Effector memory CD4-positive, alpha-beta T cell (primary cell): ENCODE measurements at regions not wholly inside any gene's neighbourhood (a gene's known extent, or its start where the extent isn't known, plus 50 kb on each side); places are given as distances from the start of the nearest gene placed in this dataset.

Experiments used
- DNase-seq, 3 donors: peaks; one replicate each; pipeline ENCODE4 v3.0.0-alpha.2; 2020
- H3K27ac ChIP-seq: 2 replicates; pipeline ENCODE4 v1.7.0; 2013; ENCODE audit warnings: mild to moderate bottlenecking, low read length, moderate library complexity; ENCODE audit not compliant: insufficient read depth, poor library complexity, severe bottlenecking
- H3K27me3 ChIP-seq: replicated peaks from 2 replicates; pipeline ENCODE4 v1.7.0; 2013; ENCODE audit warnings: mild to moderate bottlenecking, low read length; ENCODE audit not compliant: insufficient read depth, control insufficient read depth, poor library complexity, severe bottlenecking
- H3K36me3 ChIP-seq: 2 replicates; pipeline ENCODE4 v1.7.0; 2013; ENCODE audit warnings: mild to moderate bottlenecking, low read length, moderate library complexity; ENCODE audit not compliant: control insufficient read depth, insufficient read depth
- H3K4me1 ChIP-seq: 2 replicates; pipeline ENCODE4 v1.7.0; 2013; ENCODE audit warnings: low read length, mild to moderate bottlenecking; ENCODE audit not compliant: control insufficient read depth, insufficient read depth, poor library complexity, severe bottlenecking
- H3K4me3 ChIP-seq: 2 replicates; pipeline ENCODE4 v1.7.0; 2013; ENCODE audit warnings: low read length, low read depth, mild to moderate bottlenecking; ENCODE audit not compliant: insufficient read depth, poor library complexity, severe bottlenecking
- H3K9me3 ChIP-seq: 2 replicates; pipeline ENCODE4 v1.7.0; 2013; ENCODE audit warnings: mild to moderate bottlenecking, low read length, moderate library complexity; ENCODE audit not compliant: control insufficient read depth

- Histone ChIP-seq H3K27ac (no peak overlapping the region), H3K4me1 (no peaks in the 10 kb centered on the region), H3K4me3 (no peak overlapping the region), H3K9me3 (no peaks in the 10 kb centered on the region), H3K27me3 (no peaks in the 10 kb centered on the region), H3K36me3 (no peaks in the 10 kb centered on the region)
- DNase-seq = no peak
These were observed 194.6 kb downstream of the CYRIA start for GRCh38 chr2:16470936-16471490.

GRCh38 chr2:16466821-16467151, 198.8 kb downstream of the CYRIA start:
- Histone ChIP-seq H3K36me3 (no peaks in the 10 kb centered on the region), H3K27ac (no peak overlapping the region), H3K9me3 (no peaks in the 10 kb centered on the region), H3K4me3 (no peak overlapping the region), H3K27me3 (no peaks in the 10 kb centered on the region), H3K4me1 (no peaks in the 10 kb centered on the region)
- no peak for DNase-seq

GRCh38 chr2:16466133-16466820, 199.4 kb downstream of the CYRIA start:
- no peak for DNase-seq
- H3K4me3 ChIP-seq = no peak overlapping the region
- no peaks in the 10 kb centered on the region for H3K27me3 ChIP-seq
- no peaks in the 10 kb centered on the region for H3K36me3 ChIP-seq
- no peaks in the 10 kb centered on the region for H3K9me3 ChIP-seq
- no peaks in the 10 kb centered on the region for H3K4me1 ChIP-seq
- no peak overlapping the region for H3K27ac ChIP-seq

DNA sequence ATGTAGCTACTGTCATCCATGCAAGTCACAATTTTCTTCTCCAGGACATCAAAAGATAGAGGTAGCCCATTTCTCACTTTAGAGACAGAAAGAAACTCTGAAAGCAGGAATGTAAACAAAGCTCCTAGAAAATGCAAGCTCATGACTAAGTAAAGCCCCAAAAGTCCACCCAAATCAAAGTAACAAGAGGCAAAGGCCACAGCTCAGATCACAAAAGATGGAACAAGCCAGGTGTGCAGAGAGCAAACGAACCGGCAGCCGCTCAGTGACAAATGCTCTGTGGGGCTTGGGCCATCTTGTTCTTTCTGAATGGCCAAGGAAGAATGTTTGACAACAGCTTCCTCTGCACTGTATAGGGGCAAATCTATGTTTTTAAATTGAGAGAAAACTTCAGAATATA, 201.0 kb downstream of the CYRIA start:
- no peak for DNase-seq
- no peaks in the 10 kb centered on the region for H3K36me3 ChIP-seq
- no peaks in the 10 kb centered on the region for H3K27me3 ChIP-seq
- no peaks in the 10 kb centered on the region for H3K4me1 ChIP-seq
- H3K9me3 ChIP-seq = no peaks in the 10 kb centered on the region
- H3K27ac ChIP-seq = no peak overlapping the region
- no peak overlapping the region for H3K4me3 ChIP-seq

- Histone ChIP-seq H3K36me3 (no peaks in the 10 kb centered on the region), H3K27ac (no peak overlapping the region), H3K4me1 (no peaks in the 10 kb centered on the region), H3K4me3 (no peak overlapping the region), H3K9me3 (no peaks in the 10 kb centered on the region), H3K27me3 (no peaks in the 10 kb centered on the region)
- DNase-seq = no peak
These were observed 202.7 kb downstream of the CYRIA start for GRCh38 chr2:16462958-16463357.

DNA sequence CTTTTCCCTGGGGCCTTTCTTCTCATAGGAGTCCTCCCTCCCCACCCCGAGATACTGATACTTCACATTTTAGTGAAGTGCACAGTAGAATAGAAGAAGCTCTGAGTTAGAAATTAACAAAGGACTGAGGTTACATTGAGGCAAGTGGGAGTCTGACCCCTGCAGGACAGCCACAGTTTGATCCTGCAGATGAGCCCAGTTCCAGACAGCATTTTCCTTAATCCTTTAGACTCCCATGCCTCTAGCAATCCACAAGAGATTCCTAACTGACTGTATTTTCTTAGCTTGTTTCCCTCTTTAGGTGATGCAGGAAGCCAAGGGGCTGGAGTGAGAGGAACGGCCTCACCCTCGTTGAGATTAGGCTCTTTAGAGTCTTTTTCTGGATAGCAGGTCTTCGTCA, 204.0 kb downstream of the CYRIA start:
- Histone ChIP-seq H3K4me1 (no peaks in the 10 kb centered on the region), H3K9me3 (no peaks in the 10 kb centered on the region), H3K4me3 (no peak overlapping the region), H3K36me3 (no peaks in the 10 kb centered on the region), H3K27me3 (no peaks in the 10 kb centered on the region), H3K27ac (no peak overlapping the region)
- no peak for DNase-seq

DNA sequence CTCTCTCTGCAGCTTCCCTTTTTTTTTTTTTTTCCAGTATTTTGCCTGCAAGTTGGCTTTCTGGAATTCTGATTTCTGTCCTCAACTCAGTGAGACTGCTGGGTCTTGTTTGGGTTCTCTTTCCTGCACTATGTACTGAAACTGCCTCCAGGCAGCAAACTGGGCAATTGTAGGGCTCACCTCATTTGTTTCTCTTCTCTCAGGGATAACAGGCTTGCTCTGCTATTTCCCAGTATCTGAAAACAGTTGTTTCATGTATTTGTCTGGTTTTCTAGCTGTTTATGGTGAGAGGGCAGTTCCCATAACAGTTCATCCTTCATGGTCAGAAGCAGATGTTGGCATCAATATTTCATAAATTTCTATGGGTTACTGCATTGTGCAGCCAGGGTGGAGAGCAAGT, 206.0 kb downstream of the CYRIA start:
- DNase-seq = no peak
- no peaks in the 10 kb centered on the region for H3K9me3 ChIP-seq
- H3K27ac ChIP-seq = no peak overlapping the region
- no peaks in the 10 kb centered on the region for H3K27me3 ChIP-seq
- H3K4me1 ChIP-seq = no peaks in the 10 kb centered on the region
- H3K36me3 ChIP-seq = no peaks in the 10 kb centered on the region
- H3K4me3 ChIP-seq = no peak overlapping the region

GRCh38 chr2:16454621-16455020, 211.0 kb downstream of the CYRIA start:
- H3K27me3 ChIP-seq = no peaks in the 10 kb centered on the region
- no peak for DNase-seq
- H3K36me3 ChIP-seq = no peaks in the 10 kb centered on the region
- H3K4me3 ChIP-seq = no peak overlapping the region
- no peak overlapping the region for H3K27ac ChIP-seq
- H3K9me3 ChIP-seq = no peaks in the 10 kb centered on the region
- H3K4me1 ChIP-seq = no peaks in the 10 kb centered on the region

DNA sequence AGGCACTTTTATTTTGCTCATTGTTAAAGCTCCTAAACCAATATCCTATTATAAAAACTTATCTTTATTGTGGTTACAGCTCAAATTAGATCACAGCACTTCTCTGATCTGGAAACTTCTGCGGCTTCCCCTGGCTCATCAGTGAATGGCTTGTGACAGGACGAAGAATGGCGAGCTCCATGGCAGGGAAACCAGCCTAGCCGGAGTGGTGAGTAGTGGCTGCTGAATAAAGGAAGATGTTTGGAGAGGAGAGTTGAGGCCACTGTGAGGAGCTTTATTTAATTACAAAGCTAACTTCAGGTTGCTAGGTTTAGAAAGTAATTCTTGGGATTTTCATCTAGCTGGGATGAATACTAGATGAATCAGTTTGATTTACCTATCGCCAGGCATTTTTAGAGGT, 213.5 kb downstream of the CYRIA start:
- Histone ChIP-seq H3K4me3 (no peak overlapping the region), H3K36me3 (no peaks in the 10 kb centered on the region), H3K27me3 (no peaks in the 10 kb centered on the region)

DNA sequence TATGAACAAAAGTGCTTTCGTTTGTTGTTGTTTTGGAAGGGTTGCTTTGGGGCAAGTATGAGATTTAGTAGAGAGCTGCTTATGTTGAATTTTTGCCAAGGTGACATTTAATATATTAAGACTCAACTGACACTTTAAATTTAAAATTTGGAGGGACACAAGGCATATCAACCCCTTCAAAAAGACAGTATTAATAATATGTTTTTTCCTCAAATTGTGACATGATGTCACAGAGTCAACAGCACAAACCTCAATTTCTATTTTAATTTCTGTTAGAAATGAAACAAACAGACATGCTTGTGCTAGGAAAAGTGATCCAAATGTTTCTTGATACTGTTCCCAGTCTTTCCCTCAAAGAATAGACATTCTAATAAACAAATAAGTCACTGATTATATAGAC, 218.9 kb downstream of the CYRIA start:
- Histone ChIP-seq H3K36me3 (no peaks in the 10 kb centered on the region), H3K4me3 (no peak overlapping the region), H3K9me3 (no peaks in the 10 kb centered on the region), H3K27ac (no peak overlapping the region), H3K4me1 (no peaks in the 10 kb centered on the region), H3K27me3 (no peaks in the 10 kb centered on the region)
- no peak for DNase-seq

More for the DNA sequence above, 213.5 kb downstream of the CYRIA start:
- no peak overlapping the region for H3K27ac ChIP-seq
- DNase-seq = no peak
- H3K9me3 ChIP-seq = no peaks in the 10 kb centered on the region
- H3K4me1 ChIP-seq = no peaks in the 10 kb centered on the region
